GM21723 (cell line): ENCODE measurements at regions not wholly inside any gene's neighbourhood (a gene's known extent, or its start where the extent isn't known, plus 50 kb on each side); places are given as distances from the start of the nearest gene placed in this dataset.

ENCODE experiments used
- ATAC-seq: cut with Tn5 transposase; IDR thresholded peaks from one replicate; pipeline ENCODE4 v1.9.1; 2021; ENCODE audit warnings: mild to moderate bottlenecking, moderate library complexity; ENCODE audit not compliant: unreplicated experiment

- no peak for ATAC-seq
Measured at GRCh38 chr18:56383349-56383748, 255.0 kb downstream of the TXNL1 start.

- ATAC-seq = no peak
Measured at GRCh38 chr18:56382541-56382940, 255.9 kb downstream of the TXNL1 start.

GRCh38 chr18:56381196-56381595 lies 257.2 kb downstream of the TXNL1 start:
- no peak for ATAC-seq

GRCh38 chr18:56380685-56381084 lies 257.7 kb downstream of the TXNL1 start:
- ATAC-seq = no peak

GRCh38 chr18:56379256-56379655 lies 259.1 kb downstream of the TXNL1 start:
- ATAC-seq = no peak

- ATAC-seq = no peak
Measured at GRCh38 chr18:56377231-56377630, 261.2 kb downstream of the TXNL1 start.

- ATAC-seq = no peak
Measured at GRCh38 chr18:56374007-56374655, 264.3 kb downstream of the TXNL1 start.

GRCh38 chr18:56373601-56374000 lies 264.8 kb downstream of the TXNL1 start:
- ATAC-seq = no peak

GRCh38 chr18:56368066-56368465 lies 270.3 kb downstream of the TXNL1 start:
- no peak for ATAC-seq

- ATAC-seq = no peak
Measured at GRCh38 chr18:56358608-56359280, 279.6 kb downstream of the TXNL1 start.

GRCh38 chr18:56353663-56354260 lies 284.6 kb downstream of the TXNL1 start:
- ATAC-seq = no peak

GRCh38 chr18:56351911-56352500 lies 286.4 kb downstream of the TXNL1 start:
- ATAC-seq = no peak

- no peak for ATAC-seq
Measured at GRCh38 chr18:56337507-56337906, 300.9 kb downstream of the TXNL1 start.

GRCh38 chr18:56333839-56334238 lies 304.6 kb downstream of the TXNL1 start:
- no peak for ATAC-seq

GRCh38 chr18:56333146-56333545 lies 305.2 kb downstream of the TXNL1 start:
- ATAC-seq = no peak

- no peak for ATAC-seq
Measured at GRCh38 chr18:56332371-56332770, 306.0 kb downstream of the TXNL1 start.

GRCh38 chr18:56330366-56331110 lies 307.9 kb downstream of the TXNL1 start:
- ATAC-seq = no peak

GRCh38 chr18:56329536-56329935 lies 308.9 kb downstream of the TXNL1 start:
- no peak for ATAC-seq

GRCh38 chr18:56327191-56327885 lies 311.1 kb downstream of the TXNL1 start:
- ATAC-seq = no peak

GRCh38 chr18:56326336-56327072 lies 311.9 kb downstream of the TXNL1 start:
- ATAC-seq = no peak
